ENCODE measurements at regions not wholly inside any gene's neighbourhood (a gene's known extent, or its start where the extent isn't known, plus 50 kb on each side); places are given as distances from the start of the nearest gene placed in this dataset.

- ChIA-PET CTCF (no interaction called here), POLR2A (no interaction called here)
- intact Hi-C loops (cut with micrococcal nuclease), result no loop called here
- no TSS peak for BruUV-seq (replicated peaks)
- no peak overlapping the region for H3K27ac Mint-ChIP-seq (ENCODE audit: low read depth, unreplicated experiment)
- no peak for TF ChIP-seq CTCF (IDR thresholded peaks at IDR 0.05; ENCODE audit: unreplicated experiment)
- H3K36me3 Mint-ChIP-seq (ENCODE audit: insufficient read depth, unreplicated experiment), result no peaks in the 10 kb centered on the region
- H3K9me3 Mint-ChIP-seq (ENCODE audit: unreplicated experiment), result no peaks in the 10 kb centered on the region
- no peak for DNase-seq (ENCODE audit: unreplicated experiment)
- H3K4me3 Mint-ChIP-seq (ENCODE audit: unreplicated experiment), result no peak overlapping the region
- H3K27me3 Mint-ChIP-seq (ENCODE audit: insufficient read depth, unreplicated experiment), result no peaks in the 10 kb centered on the region
- H3K4me1 Mint-ChIP-seq (ENCODE audit: insufficient read depth, unreplicated experiment), result no peaks in the 10 kb centered on the region
These were observed 559.9 kb downstream of the TLE4 start for GRCh38 chr9:80131627-80132026.

GRCh38 chr9:80127920-80128319 is 556.2 kb downstream of the TLE4 start:
- no peak for TF ChIP-seq CTCF (IDR thresholded peaks at IDR 0.05; ENCODE audit: unreplicated experiment)
- Mint-ChIP-seq H3K4me1 (ENCODE audit: insufficient read depth, unreplicated experiment) (no peaks in the 10 kb centered on the region), H3K27me3 (ENCODE audit: insufficient read depth, unreplicated experiment) (no peaks in the 10 kb centered on the region), H3K36me3 (ENCODE audit: insufficient read depth, unreplicated experiment) (no peaks in the 10 kb centered on the region), H3K9me3 (ENCODE audit: unreplicated experiment) (no peaks in the 10 kb centered on the region), H3K27ac (ENCODE audit: low read depth, unreplicated experiment) (no peak overlapping the region), H3K4me3 (ENCODE audit: unreplicated experiment) (no peak overlapping the region)
- BruUV-seq (replicated peaks), result no TSS peak
- ChIA-PET CTCF (no interaction called here), POLR2A (no interaction called here)
- DNase-seq (ENCODE audit: unreplicated experiment), result no peak
- intact Hi-C loops (cut with micrococcal nuclease), result no loop called here

GRCh38 chr9:80125731-80126264 is 554.0 kb downstream of the TLE4 start:
- no peak for DNase-seq (ENCODE audit: unreplicated experiment)
- POLR2A ChIA-PET, result no interaction called here
- no TSS peak for BruUV-seq (replicated peaks)
- Mint-ChIP-seq H3K4me1 (ENCODE audit: insufficient read depth, unreplicated experiment) (no peaks in the 10 kb centered on the region), H3K9me3 (ENCODE audit: unreplicated experiment) (no peaks in the 10 kb centered on the region), H3K27ac (ENCODE audit: low read depth, unreplicated experiment) (no peak overlapping the region), H3K27me3 (ENCODE audit: insufficient read depth, unreplicated experiment) (no peaks in the 10 kb centered on the region), H3K36me3 (ENCODE audit: insufficient read depth, unreplicated experiment) (no peaks in the 10 kb centered on the region), H3K4me3 (ENCODE audit: unreplicated experiment) (no peak overlapping the region)
- intact Hi-C loops (cut with micrococcal nuclease), result no loop called here
- TF ChIP-seq CTCF (IDR thresholded peaks at IDR 0.05; ENCODE audit: unreplicated experiment), result no peak
- CTCF ChIA-PET, result no interaction called here

- H3K27ac Mint-ChIP-seq (ENCODE audit: low read depth, unreplicated experiment), result no peak overlapping the region
- no peaks in the 10 kb centered on the region for H3K36me3 Mint-ChIP-seq (ENCODE audit: insufficient read depth, unreplicated experiment)
- no peaks in the 10 kb centered on the region for H3K27me3 Mint-ChIP-seq (ENCODE audit: insufficient read depth, unreplicated experiment)
- no peak overlapping the region for H3K4me3 Mint-ChIP-seq (ENCODE audit: unreplicated experiment)
- ChIA-PET POLR2A (interaction anchor here (0.7 kb wide), 1 partner anchor 12 kb away, joined by 3 read pairs; no protein-coding TSS in a partner anchor), CTCF (no interaction called here)
- H3K4me1 Mint-ChIP-seq (ENCODE audit: insufficient read depth, unreplicated experiment), result no peaks in the 10 kb centered on the region
- no peak for TF ChIP-seq CTCF (IDR thresholded peaks at IDR 0.05; ENCODE audit: unreplicated experiment)
- no peak for DNase-seq (ENCODE audit: unreplicated experiment)
- BruUV-seq (replicated peaks), result no TSS peak
- H3K9me3 Mint-ChIP-seq (ENCODE audit: unreplicated experiment), result peaks cover 8% of the 10 kb centered on the region
- intact Hi-C loops (cut with micrococcal nuclease), result no loop called here
These were observed 545.3 kb downstream of the TLE4 start for GRCh38 chr9:80117031-80117430.

All from MCF 10A (cell line).